ENCODE measurements at regions not wholly inside any gene's neighbourhood (a gene's known extent, or its start where the extent isn't known, plus 50 kb on each side); places are given as distances from the start of the nearest gene placed in this dataset.
"Not testable (repeated sequence)": the region's sequence is repeated elsewhere in the genome, so short reads cannot be mapped to it uniquely, and the experiment has no call there.

- Histone ChIP-seq H3K27me3 (ENCODE audit: control insufficient read depth, insufficient read depth, low read length) (no peaks in the 10 kb centered on the region), H3K4me3 (ENCODE audit: insufficient read depth, low read depth, low read length) (no peak overlapping the region), H3K36me3 (replicated peaks; ENCODE audit: control insufficient read depth, insufficient read depth, low read length) (no peaks in the 10 kb centered on the region)
- no peak for DNase-seq
These were observed 187.6 kb downstream of the TUBA3C start for GRCh38 chr13:18993884-18994660.

GRCh38 chr13:18992791-18993190 lies 188.8 kb downstream of the TUBA3C start:
- Histone ChIP-seq H3K4me3 (ENCODE audit: insufficient read depth, low read depth, low read length) (no peak overlapping the region), H3K36me3 (replicated peaks; ENCODE audit: control insufficient read depth, insufficient read depth, low read length) (no peaks in the 10 kb centered on the region), H3K27me3 (ENCODE audit: control insufficient read depth, insufficient read depth, low read length) (no peaks in the 10 kb centered on the region)
- DNase-seq = no peak

- no peaks in the 10 kb centered on the region for H3K27me3 ChIP-seq (ENCODE audit: control insufficient read depth, insufficient read depth, low read length)
- DNase-seq = no peak
- no peak overlapping the region for H3K4me3 ChIP-seq (ENCODE audit: insufficient read depth, low read depth, low read length)
- no peaks in the 10 kb centered on the region for H3K36me3 ChIP-seq (replicated peaks; ENCODE audit: control insufficient read depth, insufficient read depth, low read length)
These were observed 190.6 kb downstream of the TUBA3C start for GRCh38 chr13:18991060-18991459.

- H3K27me3 ChIP-seq (ENCODE audit: control insufficient read depth, insufficient read depth, low read length) = no peaks in the 10 kb centered on the region
- H3K4me3 ChIP-seq (ENCODE audit: insufficient read depth, low read depth, low read length) = no peak overlapping the region
- no peak for DNase-seq
These were observed 203.2 kb downstream of the TUBA3C start for GRCh38 chr13:18978447-18978846.

GRCh38 chr13:18977857-18978256 lies 203.8 kb downstream of the TUBA3C start:
- no peaks in the 10 kb centered on the region for H3K36me3 ChIP-seq (replicated peaks; ENCODE audit: control insufficient read depth, insufficient read depth, low read length)
- DNase-seq = no peak
- H3K27me3 ChIP-seq (ENCODE audit: control insufficient read depth, insufficient read depth, low read length) = no peaks in the 10 kb centered on the region
- no peak overlapping the region for H3K4me3 ChIP-seq (ENCODE audit: insufficient read depth, low read depth, low read length)

More at GRCh38 chr13:18978447-18978846, 203.2 kb downstream of the TUBA3C start:
- no peaks in the 10 kb centered on the region for H3K36me3 ChIP-seq (replicated peaks; ENCODE audit: control insufficient read depth, insufficient read depth, low read length)

GRCh38 chr13:18971576-18972219 lies 209.9 kb downstream of the TUBA3C start:
- Histone ChIP-seq H3K4me3 (ENCODE audit: insufficient read depth, low read depth, low read length) (no peak overlapping the region), H3K27me3 (ENCODE audit: control insufficient read depth, insufficient read depth, low read length) (no peaks in the 10 kb centered on the region), H3K36me3 (replicated peaks; ENCODE audit: control insufficient read depth, insufficient read depth, low read length) (no peaks in the 10 kb centered on the region)
- no peak for DNase-seq

GRCh38 chr13:18965347-18965855 lies 216.2 kb downstream of the TUBA3C start:
- H3K36me3 ChIP-seq (replicated peaks; ENCODE audit: control insufficient read depth, insufficient read depth, low read length) = no peaks in the 10 kb centered on the region
- H3K27me3 ChIP-seq (ENCODE audit: control insufficient read depth, insufficient read depth, low read length) = no peaks in the 10 kb centered on the region
- DNase-seq = no peak
- no peak overlapping the region for H3K4me3 ChIP-seq (ENCODE audit: insufficient read depth, low read depth, low read length)

GRCh38 chr13:18964942-18965341 lies 216.7 kb downstream of the TUBA3C start:
- H3K27me3 ChIP-seq (ENCODE audit: control insufficient read depth, insufficient read depth, low read length) = no peaks in the 10 kb centered on the region
- H3K36me3 ChIP-seq (replicated peaks; ENCODE audit: control insufficient read depth, insufficient read depth, low read length) = no peaks in the 10 kb centered on the region
- no peak for DNase-seq
- no peak overlapping the region for H3K4me3 ChIP-seq (ENCODE audit: insufficient read depth, low read depth, low read length)

- H3K36me3 ChIP-seq (replicated peaks; ENCODE audit: control insufficient read depth, insufficient read depth, low read length); DNase-seq: not testable (repeated sequence)
These were observed 217.9 kb downstream of the TUBA3C start for GRCh38 chr13:18963684-18964083.

GRCh38 chr13:18962168-18962734 lies 219.4 kb downstream of the TUBA3C start:
- DNase-seq = no peak
- H3K36me3 ChIP-seq (replicated peaks; ENCODE audit: control insufficient read depth, insufficient read depth, low read length) = no peaks in the 10 kb centered on the region
- no peaks in the 10 kb centered on the region for H3K27me3 ChIP-seq (ENCODE audit: control insufficient read depth, insufficient read depth, low read length)
- no peak overlapping the region for H3K4me3 ChIP-seq (ENCODE audit: insufficient read depth, low read depth, low read length)

More at GRCh38 chr13:18963684-18964083, 217.9 kb downstream of the TUBA3C start:
- H3K4me3 ChIP-seq (ENCODE audit: insufficient read depth, low read depth, low read length); H3K27me3 ChIP-seq (ENCODE audit: control insufficient read depth, insufficient read depth, low read length): not testable (repeated sequence)

- no peaks in the 10 kb centered on the region for H3K27me3 ChIP-seq (ENCODE audit: control insufficient read depth, insufficient read depth, low read length)
- no peaks in the 10 kb centered on the region for H3K36me3 ChIP-seq (replicated peaks; ENCODE audit: control insufficient read depth, insufficient read depth, low read length)
- no peak for DNase-seq
- H3K4me3 ChIP-seq (ENCODE audit: insufficient read depth, low read depth, low read length) = no peak overlapping the region
These were observed 220.1 kb downstream of the TUBA3C start for GRCh38 chr13:18961383-18962117.

GRCh38 chr13:18960637-18961227 lies 220.9 kb downstream of the TUBA3C start:
- no peaks in the 10 kb centered on the region for H3K27me3 ChIP-seq (ENCODE audit: control insufficient read depth, insufficient read depth, low read length)
- no peaks in the 10 kb centered on the region for H3K36me3 ChIP-seq (replicated peaks; ENCODE audit: control insufficient read depth, insufficient read depth, low read length)
- no peak overlapping the region for H3K4me3 ChIP-seq (ENCODE audit: insufficient read depth, low read depth, low read length)
- no peak for DNase-seq

- peak; percentile 9 for DNase-seq
- no peaks in the 10 kb centered on the region for H3K27me3 ChIP-seq (ENCODE audit: control insufficient read depth, insufficient read depth, low read length)
- no peak overlapping the region for H3K4me3 ChIP-seq (ENCODE audit: insufficient read depth, low read depth, low read length)
- H3K36me3 ChIP-seq (replicated peaks; ENCODE audit: control insufficient read depth, insufficient read depth, low read length) = no peaks in the 10 kb centered on the region
These were observed 221.6 kb downstream of the TUBA3C start for GRCh38 chr13:18959996-18960395.

- DNase-seq = peak; percentile 7
- Histone ChIP-seq H3K36me3 (replicated peaks; ENCODE audit: control insufficient read depth, insufficient read depth, low read length) (no peaks in the 10 kb centered on the region), H3K4me3 (ENCODE audit: insufficient read depth, low read depth, low read length) (no peak overlapping the region), H3K27me3 (ENCODE audit: control insufficient read depth, insufficient read depth, low read length) (no peaks in the 10 kb centered on the region)
These were observed 222.4 kb downstream of the TUBA3C start for GRCh38 chr13:18959229-18959628.
